IMR-90 (cell line): ENCODE measurements at regions not wholly inside any gene's neighbourhood (a gene's known extent, or its start where the extent isn't known, plus 50 kb on each side); places are given as distances from the start of the nearest gene placed in this dataset.
"Not testable (repeated sequence)": the region's sequence is repeated elsewhere in the genome, so short reads cannot be mapped to it uniquely, and the experiment has no call there.

Experiments
- ATAC-seq: fragments of 200-7000 bp; cut with Tn5 transposase; 2 replicates; pipeline ENCODE4 v1.9.1; 2020; ENCODE audit warnings: low read depth, mild to moderate bottlenecking, moderate library complexity
- BruUV-seq: library from RNA; stranded (reverse); fragments of 400-500 nt; replicated peaks from 2 replicates; lab custom pipeline; 2021; lab: Mats Ljungman, UMichigan
- CTCF ChIA-PET: fragments of 300-600 bp; formaldehyde crosslinking; extraction: SDS; loops from one replicate; lab custom pipeline; 2021; ENCODE audit warnings: antibody characterized with exemption; lab: Yijun Ruan, JAX
- POLR2A ChIA-PET: fragments of 300-600 bp; sonication (Branson Sonifier 250); formaldehyde crosslinking; loops from one replicate; lab custom pipeline; 2022; ENCODE audit warnings: antibody characterized with exemption; ENCODE audit not compliant: unreplicated experiment; lab: Charles Lee
- DNase-seq: peaks from one replicate; pipeline ENCODE4 v3.0.0; 2013
- H2AFZ ChIP-seq: replicated peaks from 2 replicates; pipeline ENCODE3; 2013; ENCODE audit warnings: low read length, mild to moderate bottlenecking; ENCODE audit not compliant: poor library complexity
- H2AK5ac ChIP-seq: 2 replicates; pipeline ENCODE4 v1.6.1; 2013; ENCODE audit warnings: low read depth, low read length, inconsistent platforms
- H2AK9ac ChIP-seq: replicated peaks from 2 replicates; pipeline ENCODE3; 2013; ENCODE audit warnings: mild to moderate bottlenecking, low read depth, low read length, moderate library complexity; ENCODE audit not compliant: poor library complexity
- H2BK120ac ChIP-seq: 2 replicates; pipeline ENCODE4 v1.6.1; 2013; ENCODE audit warnings: low read depth, low read length, inconsistent platforms
- H2BK15ac ChIP-seq: 3 replicates; pipeline ENCODE4 v1.6.1; 2013; ENCODE audit warnings: low read depth, low read length, inconsistent platforms
- H2BK20ac ChIP-seq: 2 replicates; pipeline ENCODE4 v1.6.1; 2013; ENCODE audit warnings: low read depth, mild to moderate bottlenecking, inconsistent platforms, low read length, moderate library complexity
- H2BK5ac ChIP-seq: 2 replicates; pipeline ENCODE4 v1.6.1; 2013; ENCODE audit warnings: mild to moderate bottlenecking, low read depth, low read length, inconsistent platforms; ENCODE audit not compliant: poor library complexity, severe bottlenecking
- H3K14ac ChIP-seq: replicated peaks from 2 replicates; pipeline ENCODE4 v1.6.1; 2013; ENCODE audit warnings: low read depth, low read length, inconsistent platforms
- H3K18ac ChIP-seq: 2 replicates; pipeline ENCODE4 v1.6.1; 2013; ENCODE audit warnings: low read depth, low read length, control low read depth
- H3K23ac ChIP-seq: 2 replicates; pipeline ENCODE4 v1.6.1; 2013; ENCODE audit warnings: low read depth, low read length, inconsistent platforms
- H3K27ac ChIP-seq: 2 replicates; pipeline ENCODE4 v1.5.1; 2013; ENCODE audit warnings: mild to moderate bottlenecking, control low read depth, low read length; ENCODE audit not compliant: insufficient read depth
- H3K27me3 ChIP-seq: 2 replicates; pipeline ENCODE4 v1.6.1; 2013; ENCODE audit warnings: low read length; ENCODE audit not compliant: control insufficient read depth, insufficient read depth
- H3K36me3 ChIP-seq: 2 replicates; pipeline ENCODE4 v1.6.1; 2013; ENCODE audit warnings: low read length, mixed read lengths; ENCODE audit not compliant: control insufficient read depth, insufficient read depth
- H3K4ac ChIP-seq: 2 replicates; pipeline ENCODE4 v1.6.1; 2013; ENCODE audit warnings: low read depth, low read length, inconsistent platforms
- H3K4me1 ChIP-seq: 2 replicates; pipeline ENCODE4 v1.6.1; 2013; ENCODE audit warnings: low read length, mixed read lengths; ENCODE audit not compliant: control insufficient read depth, insufficient read depth
- H3K4me2 ChIP-seq: 2 replicates; pipeline ENCODE4 v1.6.1; 2013; ENCODE audit warnings: low read depth, mild to moderate bottlenecking, control low read depth, low read length, moderate library complexity
- H3K4me3 ChIP-seq: 2 replicates; pipeline ENCODE4 v1.5.1; 2013; ENCODE audit warnings: low read depth, mild to moderate bottlenecking, control low read depth, low read length, moderate library complexity; ENCODE audit not compliant: insufficient read depth
- H3K56ac ChIP-seq: 2 replicates; pipeline ENCODE4 v1.6.1; 2013; ENCODE audit warnings: low read length, inconsistent platforms; ENCODE audit not compliant: insufficient read depth; ENCODE audit errors: extremely low read depth
- H3K79me1 ChIP-seq, 2 experiments: 2 replicates each; pipeline ENCODE4 v1.6.1; 2013; ENCODE audit warnings: low read length in 2 of 2, inconsistent platforms in 1 of 2, low read depth in 1 of 2
- H3K9ac ChIP-seq: 2 replicates; pipeline ENCODE4 v1.6.1; 2013; ENCODE audit warnings: low read depth, low read length, control low read depth
- H3K9me1 ChIP-seq: 2 replicates; pipeline ENCODE4 v1.6.1; 2013; ENCODE audit warnings: low read length, inconsistent platforms; ENCODE audit not compliant: insufficient read depth
- H3K9me3 ChIP-seq: 2 replicates; pipeline ENCODE4 v1.6.1; 2013; ENCODE audit warnings: low read length; ENCODE audit not compliant: control insufficient read depth, insufficient read depth
- H4K20me1 ChIP-seq: 2 replicates; pipeline ENCODE4 v1.6.1; 2013; ENCODE audit warnings: low read length, inconsistent platforms; ENCODE audit not compliant: insufficient read depth
- H4K5ac ChIP-seq: 2 replicates; pipeline ENCODE4 v1.6.1; 2013; ENCODE audit warnings: mild to moderate bottlenecking, low read depth, low read length, control low read depth
- H4K8ac ChIP-seq, 2 experiments: 2 replicates each; pipeline ENCODE4 v1.6.1; 2013; ENCODE audit warnings: low read depth in 2 of 2, low read length in 2 of 2, control low read depth in 1 of 2, inconsistent platforms in 1 of 2
- H4K91ac ChIP-seq: 2 replicates; pipeline ENCODE4 v1.6.1; 2013; ENCODE audit warnings: low read depth, low read length, inconsistent platforms; ENCODE audit not compliant: insufficient read depth
- WGBS, 2 experiments: methylation state at CpG; one replicate each; pipeline versions ENCODE4 v1.1.5 to v1.1.7; 2013; ENCODE audit warnings: missing lambda C conversion rate in 2 of 2; ENCODE audit not compliant: insufficient read length in 1 of 2; ENCODE audit errors: extremely low coverage in 2 of 2; 5-methylcytosine and 5-hydroxymethylcytosine counted together
- dilution Hi-C: fragments of 300-500 bp; cut with HindIII; formaldehyde crosslinking; loops from one replicate; pipeline ENCODE4 v1.14.3; 2018; ENCODE audit warnings: low sequenced_read_pairs; ENCODE audit not compliant: unreplicated experiment
- in situ Hi-C: fragments of 300-500 bp; cut with MboI; formaldehyde crosslinking; loops from 3 replicates; pipeline ENCODE4 v1.14.3; 2019; ENCODE audit warnings: low sequenced_read_pairs, inconsistent platforms, mixed read lengths
- intact Hi-C: fragments of 100-400 bp; cut with micrococcal nuclease; formaldehyde crosslinking; loops from 2 replicates; pipeline ENCODE4 v1.10.0; 2022

GRCh38 chr5:20784755-20785154 is 796.8 kb upstream of the CDH18 start:
- dilution Hi-C loops, H3K4ac ChIP-seq, H3K27ac ChIP-seq, POLR2A ChIA-PET, H3K23ac ChIP-seq, in situ Hi-C loops, intact Hi-C loops, H3K9me3 ChIP-seq, DNase-seq, H2BK20ac ChIP-seq, H3K4me2 ChIP-seq, H3K9ac ChIP-seq, H3K4me1 ChIP-seq, H2BK120ac ChIP-seq, ATAC-seq, BruUV-seq, H4K20me1 ChIP-seq, H2BK5ac ChIP-seq, H3K36me3 ChIP-seq, CTCF ChIA-PET, H3K9me1 ChIP-seq, H3K79me1 ChIP-seq, H3K18ac ChIP-seq, H3K56ac ChIP-seq, H3K14ac ChIP-seq, H3K4me3 ChIP-seq, H2BK15ac ChIP-seq, H4K5ac ChIP-seq, H2AK5ac ChIP-seq, H4K91ac ChIP-seq, H3K27me3 ChIP-seq, H2AK9ac ChIP-seq, H4K8ac ChIP-seq, H2AFZ ChIP-seq: not testable (repeated sequence)
- WGBS, 2 experiments, result no CpG with 5 or more reads among the region's 5 CpGs

GRCh38 chr5:20783484-20783883 is 795.5 kb upstream of the CDH18 start:
- H3K23ac ChIP-seq, DNase-seq, H3K27ac ChIP-seq, H3K4me2 ChIP-seq, H2AK9ac ChIP-seq, H2AK5ac ChIP-seq, H4K91ac ChIP-seq, H4K8ac ChIP-seq, H2AFZ ChIP-seq, H2BK5ac ChIP-seq, intact Hi-C loops, H2BK15ac ChIP-seq, H4K20me1 ChIP-seq, BruUV-seq, ATAC-seq, H3K56ac ChIP-seq, H3K4me3 ChIP-seq, in situ Hi-C loops, H3K14ac ChIP-seq, dilution Hi-C loops, POLR2A ChIA-PET, H4K5ac ChIP-seq, H3K9me1 ChIP-seq, CTCF ChIA-PET, H3K9ac ChIP-seq, H3K27me3 ChIP-seq, H3K9me3 ChIP-seq, H3K79me1 ChIP-seq, H3K4ac ChIP-seq, H3K36me3 ChIP-seq, H2BK20ac ChIP-seq, H2BK120ac ChIP-seq, H3K18ac ChIP-seq, H3K4me1 ChIP-seq: not testable (repeated sequence)
- WGBS, 2 experiments, result no CpG with 5 or more reads among the region's 2 CpGs
